HepG2 (cell line): ENCODE measurements at regions not wholly inside any gene's neighbourhood (a gene's known extent, or its start where the extent isn't known, plus 50 kb on each side); places are given as distances from the start of the nearest gene placed in this dataset.

Experiments used
- ATAC-seq: fragments of 200-7000 bp; cut with Tn5 transposase; 3 replicates; pipeline ENCODE4 v1.9.1; 2020; ENCODE audit warnings: mild to moderate bottlenecking, moderate library complexity
- BruUV-seq: library from RNA; stranded (reverse); fragments of 400-500 nt; replicated peaks from 2 replicates; lab custom pipeline; 2021; lab: Mats Ljungman, UMichigan
- CTCF ChIA-PET: fragments of 300-600 bp; formaldehyde crosslinking; extraction: SDS; loops from one replicate; lab custom pipeline; 2021; ENCODE audit warnings: low total read pairs, inconsistent platforms, low intra/inter-chr PET ratio; lab: Yijun Ruan, JAX
- POLR2A ChIA-PET: fragments of 350-600 bp; sonication (Branson Sonifier 250); formaldehyde crosslinking; loops from one replicate; lab custom pipeline; 2020; ENCODE audit warnings: antibody characterized with exemption, inconsistent platforms; lab: Yijun Ruan, JAX
- DNase-seq: peaks from one replicate; pipeline ENCODE4 v3.0.0-alpha.2; 2015; ENCODE audit warnings: low spot score
- FAIRE-seq: peaks from 3 replicates; lab custom pipeline; 2011; peaks lifted over from hg19 to GRCh38; lab: Jason Lieb, UNC
- H2AFZ ChIP-seq: one replicate; pipeline ENCODE4 v1.6.1; 2011; ENCODE audit warnings: low read length, inconsistent platforms
- H3K27ac ChIP-seq: fragments of 300-600 bp; 3 replicates; pipeline ENCODE4 v1.8.0; 2011; ENCODE audit warnings: mixed run types, mild to moderate bottlenecking, mixed read lengths, low read length, inconsistent platforms; ENCODE audit not compliant: insufficient read depth; ENCODE audit errors: extremely low read length
- H3K27me3 ChIP-seq, 2 experiments: fragments of 200-600 bp in 1 of 2; 2 replicates in 1 of 2; 3 replicates in 1 of 2; pipeline versions ENCODE4 v1.6.0 to v1.8.0; 2011; ENCODE audit warnings: low read length in 2 of 2, mild to moderate bottlenecking in 2 of 2, moderate library complexity in 2 of 2, inconsistent platforms in 1 of 2; ENCODE audit not compliant: insufficient read depth in 2 of 2, control insufficient read depth in 1 of 2
- H3K36me3 ChIP-seq, 2 experiments: fragments of 200-600 bp in 1 of 2; replicated peaks in 1 of 2; 2 replicates in 1 of 2; 3 replicates in 1 of 2; pipeline versions ENCODE4 v1.5.1 to v1.8.0; 2011; ENCODE audit warnings: low read length in 2 of 2, inconsistent platforms in 1 of 2; ENCODE audit not compliant: insufficient read depth in 2 of 2, control insufficient read depth in 1 of 2
- H3K4me1 ChIP-seq: 2 replicates; pipeline ENCODE4 v1.5.1; 2012; ENCODE audit warnings: low read length, inconsistent platforms; ENCODE audit not compliant: insufficient read depth
- H3K4me2 ChIP-seq: 2 replicates; pipeline ENCODE4 v1.6.0; 2011; ENCODE audit warnings: low read depth, low read length, inconsistent platforms
- H3K4me3 ChIP-seq, 3 experiments: fragments of 200-600 bp in 1 of 3; sonication (generic), shearing (Covaris generic) in 1 of 3; replicated peaks in 1 of 3; 2 replicates each; pipeline ENCODE4 v1.5.1; 2011 to 2016; ENCODE audit warnings: low read length in 3 of 3, inconsistent platforms in 2 of 3, low read depth in 2 of 3, mild to moderate bottlenecking in 2 of 3, control low read depth in 1 of 3, mixed read lengths in 1 of 3; ENCODE audit not compliant: insufficient read depth in 1 of 3
- H3K79me2 ChIP-seq: one replicate; pipeline ENCODE4 v1.6.1; 2011; ENCODE audit warnings: low read length, inconsistent platforms; ENCODE audit not compliant: insufficient read depth
- H3K9ac ChIP-seq: 2 replicates; pipeline ENCODE4 v1.6.0; 2011; ENCODE audit warnings: mild to moderate bottlenecking, low read depth, low read length, inconsistent platforms; ENCODE audit not compliant: insufficient read depth
- H3K9me3 ChIP-seq: 2 replicates; pipeline ENCODE4 v1.5.1; 2012; ENCODE audit warnings: mild to moderate bottlenecking, low read length
- H4K20me1 ChIP-seq: 2 replicates; pipeline ENCODE4 v1.6.0; 2011; ENCODE audit warnings: inconsistent platforms, mild to moderate bottlenecking, low read length, moderate library complexity; ENCODE audit not compliant: insufficient read depth
- ERF ChIP-seq: IDR thresholded peaks from 2 replicates; pipeline ENCODE4 v1.6.1; 2018; ENCODE audit warnings: missing biosample characterization, missing genetic modification reagents
- FOXO1 ChIP-seq: sonication (generic); formaldehyde crosslinking; IDR thresholded peaks from 2 replicates; pipeline ENCODE4 v1.4.0; 2020; ENCODE audit warnings: missing genetic modification reagents
- GPN1 ChIP-seq: sonication (generic); formaldehyde crosslinking; IDR thresholded peaks from 2 replicates; pipeline ENCODE4 v1.5.1; 2020; ENCODE audit warnings: missing genetic modification reagents, borderline replicate concordance
- IKZF1 ChIP-seq: fragments of 450-650 bp; IDR thresholded peaks from 2 replicates; pipeline ENCODE4 v1.7.1; 2016
- KDM5A ChIP-seq: fragments of 200-600 bp; sonication (generic); IDR thresholded peaks from 2 replicates; pipeline ENCODE4 v1.7.0; 2018; ENCODE audit warnings: antibody characterized with exemption, mild to moderate bottlenecking, low read length, borderline replicate concordance
- MXD4 ChIP-seq: IDR thresholded peaks from 2 replicates; pipeline ENCODE4 v1.6.1; 2016; ENCODE audit warnings: mild to moderate bottlenecking, missing biosample characterization, missing genetic modification reagents
- RELA ChIP-seq: sonication (generic); formaldehyde crosslinking; IDR thresholded peaks from 2 replicates; pipeline ENCODE4 v1.4.0; 2020; ENCODE audit warnings: missing genetic modification reagents
- STAT5B ChIP-seq: sonication (generic); formaldehyde crosslinking; IDR thresholded peaks from 2 replicates; pipeline ENCODE4 v1.4.0; 2020; ENCODE audit warnings: missing genetic modification reagents
- ZNF260 ChIP-seq: sonication (generic); formaldehyde crosslinking; IDR thresholded peaks from 2 replicates; pipeline ENCODE4 v1.4.0; 2020; ENCODE audit warnings: missing genetic modification reagents, low read depth, mild to moderate bottlenecking, borderline replicate concordance
- ZNF337 ChIP-seq: sonication (generic); formaldehyde crosslinking; IDR thresholded peaks from 2 replicates; pipeline ENCODE4 v1.5.1; 2020; ENCODE audit warnings: missing genetic modification reagents, low read depth, mild to moderate bottlenecking, borderline replicate concordance
- ZNF878 ChIP-seq: sonication (generic); formaldehyde crosslinking; IDR thresholded peaks from 2 replicates; pipeline ENCODE4 v1.8.1; 2023; ENCODE audit warnings: mild to moderate bottlenecking, missing genetic modification reagents, moderate library complexity
- WGBS: methylation state at CpG from one replicate; pipeline ENCODE4 v1.1.6; 2017; ENCODE audit warnings: low lambda C conversion rate; 5-methylcytosine and 5-hydroxymethylcytosine counted together
- in situ Hi-C: cut with HindIII; loops from 2 replicates; pipeline ENCODE4 v1.10.0; 2017; ENCODE audit warnings: low pct_unique_long_range_greater_than_20kb; ENCODE audit not compliant: extremely low pct_ligation_motif_present
- intact Hi-C: fragments of 100-400 bp; cut with micrococcal nuclease; formaldehyde crosslinking; loops from one replicate; pipeline ENCODE4 v1.10.0; 2022; ENCODE audit not compliant: unreplicated experiment
- TF ChIP-seq, protein P1 (sequence below): sonication (generic); formaldehyde crosslinking; IDR thresholded peaks from 2 replicates; pipeline ENCODE4 v1.4.0; 2020; ENCODE audit warnings: mild to moderate bottlenecking, low read depth, missing genetic modification reagents

- no peak for FAIRE-seq
- ChIA-PET POLR2A (no interaction called here), CTCF (no interaction called here)
- no peaks in the 10 kb centered on the region for H3K79me2 ChIP-seq
- no peaks in the 10 kb centered on the region for H3K36me3 ChIP-seq
- ATAC-seq = no peak
- whole genome bisulfite sequencing = 36% methylated on average over 7 of the region's 7 CpGs
- H3K27ac ChIP-seq = no peak overlapping the region
- in situ Hi-C loops = no loop called here
- no peaks in the 10 kb centered on the region for H4K20me1 ChIP-seq
- no peak overlapping the region for H3K9ac ChIP-seq
- BruUV-seq = no TSS peak
- DNase-seq = no peak
- H3K4me2 ChIP-seq = no peak overlapping the region
- H3K27me3 ChIP-seq = no peaks in the 10 kb centered on the region
- TF ChIP-seq KDM5A (no peak), MXD4 (CRISPR knock-in tag) (no peak), FOXO1 (no peak), ZNF878 (CRISPR knock-in tag) (no peak), IKZF1 (no peak), ZNF260 (no peak), RELA (CRISPR knock-in tag) (no peak), ZNF337 (CRISPR knock-in tag) (no peak), STAT5B (CRISPR knock-in tag) (no peak), ERF (CRISPR knock-in tag) (no peak), GPN1 (CRISPR knock-in tag) (no peak)
- TF ChIP-seq, protein P1, sequence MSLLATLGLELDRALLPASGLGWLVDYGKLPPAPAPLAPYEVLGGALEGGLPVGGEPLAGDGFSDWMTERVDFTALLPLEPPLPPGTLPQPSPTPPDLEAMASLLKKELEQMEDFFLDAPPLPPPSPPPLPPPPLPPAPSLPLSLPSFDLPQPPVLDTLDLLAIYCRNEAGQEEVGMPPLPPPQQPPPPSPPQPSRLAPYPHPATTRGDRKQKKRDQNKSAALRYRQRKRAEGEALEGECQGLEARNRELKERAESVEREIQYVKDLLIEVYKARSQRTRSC = no peak
- no peaks in the 10 kb centered on the region for H3K9me3 ChIP-seq
- intact Hi-C loops = no loop called here
- no peak overlapping the region for H2AFZ ChIP-seq
- H3K4me1 ChIP-seq = no peaks in the 10 kb centered on the region
- no peak overlapping the region for H3K4me3 ChIP-seq
Observed at GRCh38 chr2:8355102-8355859, 326.6 kb upstream of the ID2 start.
